Fibroblast of skin of right quadriceps (primary cell): ENCODE measurements at regions not wholly inside any gene's neighbourhood (a gene's known extent, or its start where the extent isn't known, plus 50 kb on each side); places are given as distances from the start of the nearest gene placed in this dataset.
"Not testable (repeated sequence)": the region's sequence is repeated elsewhere in the genome, so short reads cannot be mapped to it uniquely, and the experiment has no call there.

Experiments
- DNase-seq: peaks from one replicate; pipeline ENCODE4 v3.0.0-alpha.2; 2013

GRCh38 chr9:62798884-62799850 is 1609.3 kb downstream of the SPATA31A7 start:
- DNase-seq, result peak; percentile 44

- DNase-seq, result peak; percentile 25
These were observed 1610.1 kb downstream of the SPATA31A7 start for GRCh38 chr9:62799851-62800371.

GRCh38 chr9:62800451-62801371 is 1610.9 kb downstream of the SPATA31A7 start:
- DNase-seq, result peak; percentile 36

- not testable (repeated sequence) for DNase-seq
These were observed 1611.6 kb downstream of the SPATA31A7 start for GRCh38 chr9:62801372-62801811.

GRCh38 chr9:62801961-62802718 is 1612.3 kb downstream of the SPATA31A7 start:
- DNase-seq, result peak; percentile 87

- not testable (repeated sequence) for DNase-seq
These were observed 1612.9 kb downstream of the SPATA31A7 start for GRCh38 chr9:62802719-62803079.

GRCh38 chr9:62803099-62803498 is 1613.3 kb downstream of the SPATA31A7 start:
- DNase-seq, result not testable (repeated sequence)

- DNase-seq, result not testable (repeated sequence)
These were observed 1614.5 kb downstream of the SPATA31A7 start for GRCh38 chr9:62804314-62804713.

GRCh38 chr9:62807424-62807823 is 1617.6 kb downstream of the SPATA31A7 start:
- DNase-seq, result not testable (repeated sequence)

GRCh38 chr9:62808081-62808480 is 1618.2 kb downstream of the SPATA31A7 start:
- DNase-seq, result not testable (repeated sequence)

GRCh38 chr9:62810318-62810717 is 1620.5 kb downstream of the SPATA31A7 start:
- DNase-seq, result not testable (repeated sequence)

GRCh38 chr9:62810811-62811315 is 1621.0 kb downstream of the SPATA31A7 start:
- not testable (repeated sequence) for DNase-seq

GRCh38 chr9:62815436-62815835 is 1625.6 kb downstream of the SPATA31A7 start:
- DNase-seq, result peak; percentile 44

- DNase-seq, result not testable (repeated sequence)
These were observed 1626.5 kb downstream of the SPATA31A7 start for GRCh38 chr9:62816331-62816730.

GRCh38 chr9:62817214-62817613 is 1627.4 kb downstream of the SPATA31A7 start:
- DNase-seq, result not testable (repeated sequence)

- DNase-seq, result not testable (repeated sequence)
These were observed 1632.3 kb downstream of the SPATA31A7 start for GRCh38 chr9:62822185-62822584.

- not testable (repeated sequence) for DNase-seq
These were observed 1638.4 kb downstream of the SPATA31A7 start for GRCh38 chr9:62827957-62828907.

- DNase-seq, result not testable (repeated sequence)
These were observed 1641.1 kb downstream of the SPATA31A7 start for GRCh38 chr9:62830829-62831459.

- not testable (repeated sequence) for DNase-seq
These were observed 1643.7 kb downstream of the SPATA31A7 start for GRCh38 chr9:62833323-62834200.
